ENCODE measurements at regions not wholly inside any gene's neighbourhood (a gene's known extent, or its start where the extent isn't known, plus 50 kb on each side); places are given as distances from the start of the nearest gene placed in this dataset.
A peak's percentile ranks its signal among the peaks of the same experiment; 100 is the strongest.
"Not testable (repeated sequence)": the region's sequence is repeated elsewhere in the genome, so short reads cannot be mapped to it uniquely, and the experiment has no call there.

DNA sequence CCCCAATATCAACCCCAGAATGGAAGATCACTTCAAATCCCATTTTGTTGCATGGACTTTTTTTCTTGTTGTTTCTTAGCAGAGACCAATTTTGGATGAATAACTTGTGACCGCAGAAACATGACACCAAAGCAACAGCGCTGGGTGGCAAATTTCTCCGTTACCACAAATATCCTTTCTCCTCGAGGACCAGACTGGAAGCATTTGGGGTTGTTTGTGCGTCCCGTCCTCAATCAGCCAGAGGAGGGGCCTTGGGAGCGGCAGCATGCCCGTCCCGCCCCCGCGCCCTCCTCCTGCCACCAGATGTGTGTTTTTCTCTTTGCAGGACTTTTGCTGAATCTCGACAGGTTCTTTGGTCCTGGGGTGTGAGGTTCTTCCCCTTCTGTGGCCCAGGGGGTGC is 282.5 kb upstream of the FOXF1 start:
- DNase-seq (ENCODE audit: low read depth, low spot score): no peak

- no peak for DNase-seq (ENCODE audit: low read depth, low spot score)
These were observed 281.6 kb upstream of the FOXF1 start for GRCh38 chr16:86228713-86229112.

DNA sequence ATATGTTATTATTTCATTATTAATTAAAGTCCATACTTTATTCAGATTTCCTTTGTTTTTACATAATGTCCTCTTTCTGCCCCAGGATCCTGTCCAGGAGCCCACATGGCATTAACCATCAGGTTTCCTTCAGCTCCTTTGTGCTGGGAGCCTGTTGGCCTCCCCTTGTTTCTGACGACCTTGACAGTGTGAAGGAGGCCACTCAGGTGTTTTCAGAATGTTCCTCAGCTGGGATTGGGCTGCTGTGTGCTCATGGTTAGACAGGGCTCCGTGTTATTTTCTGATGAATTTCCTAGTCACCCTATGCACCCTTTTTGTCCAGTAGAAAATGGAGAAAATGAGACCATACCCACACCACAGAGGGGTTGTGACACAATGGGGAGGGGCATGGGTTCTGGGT is 281.0 kb upstream of the FOXF1 start:
- DNase-seq (ENCODE audit: low read depth, low spot score): no peak

GRCh38 chr16:86229866-86230656 is 280.3 kb upstream of the FOXF1 start:
- DNase-seq (ENCODE audit: low read depth, low spot score): no peak

DNA sequence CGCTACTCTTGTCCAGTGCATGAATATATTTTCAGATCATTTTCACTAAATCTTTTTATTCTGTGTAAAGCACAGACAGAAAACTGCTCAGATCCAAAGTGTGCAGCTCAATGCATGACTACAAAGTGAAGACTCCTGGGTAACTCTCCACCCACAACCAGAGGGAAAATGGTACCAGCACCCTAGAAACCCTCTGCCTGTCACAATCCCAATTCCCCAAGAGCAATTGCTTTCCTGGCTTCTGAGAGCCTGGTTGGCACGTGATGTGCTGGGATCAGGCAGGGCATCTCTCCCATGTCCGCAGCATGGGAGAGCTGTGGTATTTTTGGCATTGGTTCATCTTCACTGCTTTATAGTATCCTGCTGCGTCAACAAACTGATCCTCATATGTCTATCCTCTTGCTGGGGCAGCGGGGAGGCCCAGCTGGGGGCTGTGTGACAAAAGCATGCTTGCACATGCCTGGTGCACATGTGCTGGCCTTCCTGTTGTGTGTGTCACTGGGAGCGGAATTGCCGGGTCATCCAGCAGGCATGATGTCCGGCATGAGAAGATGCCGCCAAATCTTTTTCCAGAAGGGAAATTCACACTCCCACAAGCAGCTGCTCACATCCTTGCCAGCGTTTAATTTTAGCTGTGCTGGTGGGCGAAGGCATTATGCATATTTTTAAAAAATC is 278.9 kb upstream of the FOXF1 start:
- no peak for DNase-seq (ENCODE audit: low read depth, low spot score)

DNA sequence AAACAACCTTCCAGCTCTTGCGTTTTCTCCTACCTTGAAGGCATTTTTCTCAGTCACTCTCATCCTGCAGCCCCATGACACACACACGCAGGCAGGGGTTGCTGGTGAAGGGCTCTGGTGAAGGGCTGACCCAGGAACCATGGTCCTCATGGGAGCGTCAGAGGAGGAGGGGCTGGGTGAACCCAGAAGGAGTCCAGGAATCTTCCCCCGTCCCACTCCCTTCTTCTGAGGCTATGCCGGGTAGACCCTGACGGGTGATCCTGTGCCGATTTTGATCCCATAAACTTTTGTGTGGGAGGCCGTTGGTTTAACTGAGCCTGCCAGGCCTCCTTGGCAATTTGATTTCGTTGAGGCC is 278.4 kb upstream of the FOXF1 start:
- DNase-seq (ENCODE audit: low read depth, low spot score): no peak

- DNase-seq (ENCODE audit: low read depth, low spot score): no peak
These were observed 277.8 kb upstream of the FOXF1 start for GRCh38 chr16:86232496-86232895.

GRCh38 chr16:86233506-86233905 is 276.8 kb upstream of the FOXF1 start:
- DNase-seq (ENCODE audit: low read depth, low spot score): not testable (repeated sequence)

- DNase-seq (ENCODE audit: low read depth, low spot score): peak; percentile 17
These were observed 270.9 kb upstream of the FOXF1 start for GRCh38 chr16:86239381-86239780.

DNA sequence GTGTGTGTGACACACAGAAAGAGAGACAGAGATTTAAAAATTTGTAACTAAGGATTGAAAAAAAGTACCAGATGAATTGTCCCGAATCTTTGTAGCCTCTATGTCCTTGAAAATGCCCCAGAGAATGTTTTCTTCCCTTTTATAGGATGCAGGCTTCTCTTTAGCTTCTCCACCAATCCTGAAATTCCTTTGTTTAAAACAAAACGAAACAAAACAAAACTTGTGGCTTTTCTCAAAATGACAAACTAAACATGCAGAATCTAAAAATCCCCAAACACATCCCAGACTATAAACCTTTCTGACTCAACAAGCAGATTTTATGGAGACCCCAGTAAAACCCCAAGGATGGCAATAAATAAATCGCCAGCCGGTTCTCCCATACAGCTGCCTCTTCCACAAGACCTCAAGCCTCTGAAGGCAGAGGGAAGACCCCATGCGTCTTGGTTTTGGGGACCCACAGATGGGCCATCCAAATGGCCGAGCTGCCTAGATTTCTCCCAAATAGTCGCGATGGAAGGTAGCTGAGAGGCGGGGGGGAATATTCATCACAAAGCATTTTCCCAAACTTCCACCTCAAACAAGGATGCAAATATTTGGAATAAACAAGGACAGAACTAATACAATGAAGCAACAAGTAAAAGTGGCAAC is 269.5 kb upstream of the FOXF1 start:
- DNase-seq (ENCODE audit: low read depth, low spot score): no peak

DNA sequence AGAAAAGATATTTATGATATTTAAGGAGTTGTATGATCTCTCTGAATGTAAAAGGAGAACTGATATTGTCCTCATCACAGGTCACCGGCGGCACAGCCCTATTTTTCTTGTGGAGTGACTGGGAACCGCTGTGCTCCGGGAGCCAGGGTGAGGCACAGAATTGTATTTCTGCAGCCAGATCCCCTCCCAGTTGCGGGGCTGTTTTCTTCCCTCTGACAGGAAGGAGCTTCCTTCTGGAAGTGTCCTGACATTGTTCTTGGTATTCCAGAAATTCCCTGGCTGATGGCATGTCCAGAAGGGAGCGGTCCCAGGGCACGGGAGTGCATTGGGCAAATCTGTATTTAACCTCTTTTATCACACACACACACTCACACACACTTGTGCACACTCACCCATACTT is 268.6 kb upstream of the FOXF1 start:
- no peak for DNase-seq (ENCODE audit: low read depth, low spot score)

DNA sequence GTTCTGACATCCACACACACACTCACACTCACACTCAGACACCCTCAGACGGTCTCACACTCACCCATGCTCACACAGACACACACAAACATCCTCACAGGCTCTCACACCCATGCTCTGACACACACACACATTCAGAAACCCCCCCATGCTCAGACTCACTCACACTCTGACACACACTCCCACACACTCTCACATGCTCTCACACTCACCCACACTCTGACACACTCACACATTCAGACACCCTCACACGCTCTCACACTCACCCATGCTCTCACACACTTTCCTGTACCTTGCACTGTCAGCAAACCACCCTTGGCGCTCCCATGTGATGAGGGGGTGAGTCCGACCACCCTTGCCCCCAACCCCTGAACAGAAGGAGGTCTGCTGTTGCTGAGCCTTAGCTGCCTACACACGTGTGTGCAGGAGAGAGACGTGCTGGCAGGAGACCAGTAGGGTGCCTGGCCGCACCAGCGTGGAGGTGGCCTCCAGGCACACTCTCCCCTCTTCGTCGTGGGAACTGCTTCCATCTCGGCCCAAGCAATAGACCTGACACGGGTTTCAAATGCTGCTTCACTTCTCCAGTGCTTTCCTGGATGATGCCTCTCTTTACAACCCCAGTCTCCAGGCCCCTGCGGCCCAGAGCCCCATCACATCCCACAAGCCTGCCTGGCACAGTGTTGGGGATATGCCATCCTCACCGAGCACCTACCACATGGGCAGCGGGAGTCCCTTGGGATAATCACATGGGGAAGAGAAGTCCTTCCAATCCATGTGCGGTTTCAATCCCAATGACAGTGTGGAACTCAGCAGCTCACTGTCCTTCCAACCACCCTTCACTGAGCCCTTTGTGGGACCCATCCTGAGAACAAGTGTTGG is 267.8 kb upstream of the FOXF1 start:
- DNase-seq (ENCODE audit: low read depth, low spot score): no peak

DNA sequence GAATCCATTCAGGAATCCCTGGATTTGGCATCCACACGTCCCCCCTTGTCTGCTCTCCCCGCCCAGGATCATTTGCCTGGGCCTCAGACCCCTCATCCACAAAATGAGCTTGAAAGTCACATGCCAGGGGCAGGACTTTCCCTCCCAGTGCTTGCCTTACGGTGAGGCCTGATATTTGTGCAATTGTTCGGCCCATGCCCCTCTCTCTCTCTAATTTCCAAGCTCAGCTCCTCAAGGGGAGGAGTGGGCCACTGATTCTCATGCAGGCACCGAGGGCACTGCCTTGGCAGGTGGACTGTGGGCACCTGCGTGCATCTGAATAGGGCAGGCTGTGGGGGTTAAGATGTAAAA is 267.2 kb upstream of the FOXF1 start:
- DNase-seq (ENCODE audit: low read depth, low spot score): no peak

- DNase-seq (ENCODE audit: low read depth, low spot score): no peak
These were observed 266.7 kb upstream of the FOXF1 start for GRCh38 chr16:86243571-86244154.

DNA sequence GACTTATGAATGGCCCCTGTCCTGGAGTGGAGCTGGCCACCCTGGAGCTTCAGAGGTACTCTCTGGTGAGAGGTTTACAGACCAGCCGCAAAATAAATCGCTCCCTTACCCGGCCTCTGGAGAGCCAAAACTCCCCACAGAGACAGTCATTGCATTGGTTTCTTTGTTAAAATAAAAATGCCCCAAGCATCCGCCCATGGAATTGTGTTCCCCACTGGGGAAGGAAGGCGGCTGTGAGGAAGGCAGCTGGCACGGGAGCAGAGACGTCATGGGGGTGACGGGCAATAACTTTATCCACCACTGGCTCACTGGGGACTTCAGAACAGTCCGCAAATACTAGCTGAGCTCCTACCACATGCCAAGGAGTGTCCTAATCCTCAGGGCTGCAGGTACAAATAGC is 266.2 kb upstream of the FOXF1 start:
- DNase-seq (ENCODE audit: low read depth, low spot score): no peak

GRCh38 chr16:86244936-86245335 is 265.4 kb upstream of the FOXF1 start:
- DNase-seq (ENCODE audit: low read depth, low spot score): no peak

- DNase-seq (ENCODE audit: low read depth, low spot score): no peak
These were observed 265.0 kb upstream of the FOXF1 start for GRCh38 chr16:86245351-86245750.

- DNase-seq (ENCODE audit: low read depth, low spot score): no peak
These were observed 264.4 kb upstream of the FOXF1 start for GRCh38 chr16:86245895-86246294.

- DNase-seq (ENCODE audit: low read depth, low spot score): no peak
These were observed 261.9 kb upstream of the FOXF1 start for GRCh38 chr16:86248310-86248905.

DNA sequence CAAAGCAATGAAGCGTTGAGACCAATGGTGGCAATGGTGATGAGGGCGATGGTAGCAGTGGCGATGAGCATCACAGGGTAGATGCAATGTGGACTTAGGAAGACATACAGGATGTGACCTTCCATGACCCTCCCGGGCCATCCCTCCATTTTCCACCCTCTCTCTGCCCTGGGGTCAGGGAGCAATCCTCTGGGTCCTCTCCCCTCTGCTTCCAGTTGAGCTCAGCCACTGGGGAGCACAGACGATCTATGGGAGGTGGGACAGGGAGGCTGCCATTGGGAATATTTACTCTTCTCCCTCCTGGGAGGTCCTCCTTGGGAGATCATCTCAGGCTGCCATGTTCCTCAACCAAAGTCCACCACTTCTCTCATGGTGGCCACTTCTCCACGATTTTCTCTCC is 260.7 kb upstream of the FOXF1 start:
- no peak for DNase-seq (ENCODE audit: low read depth, low spot score)

GRCh38 chr16:86251682-86252081 is 258.6 kb upstream of the FOXF1 start:
- no peak for DNase-seq (ENCODE audit: low read depth, low spot score)
